Mucosa of descending colon (tissue), 3 donors: ENCODE measurements at regions not wholly inside any gene's neighbourhood (a gene's known extent, or its start where the extent isn't known, plus 50 kb on each side); places are given as distances from the start of the nearest gene placed in this dataset.

Source experiments
- ATAC-seq: fragments of 200-7000 bp; cut with Tn5 transposase; one replicate; pipeline ENCODE4 v1.9.1; 2020; ENCODE audit warnings: mild to moderate bottlenecking, moderate library complexity
- DNase-seq, 3 donors: peaks; one replicate each; pipeline ENCODE4 v3.0.0-alpha.2; 2020
- H3K36me3 ChIP-seq: fragments of 200-600 bp; one replicate; pipeline ENCODE4 v1.8.0; 2021; ENCODE audit warnings: low read depth, mild to moderate bottlenecking
- H3K4me1 ChIP-seq: fragments of 200-600 bp; one replicate; pipeline ENCODE4 v1.8.0; 2021; ENCODE audit warnings: low read depth, mild to moderate bottlenecking
- H3K4me3 ChIP-seq: fragments of 200-600 bp; one replicate; pipeline ENCODE4 v1.8.0; 2021; ENCODE audit warnings: mild to moderate bottlenecking
- H3K9me3 ChIP-seq: fragments of 200-600 bp; one replicate; pipeline ENCODE4 v1.8.0; 2021; ENCODE audit warnings: mild to moderate bottlenecking
- CTCF ChIP-seq: fragments of 200-600 bp; IDR thresholded peaks from one replicate; pipeline ENCODE4 v1.8.0; 2022; ENCODE audit warnings: antibody characterized with exemption, mild to moderate bottlenecking
- intact Hi-C, 2 donors: fragments of 100-400 bp; cut with DNase I in 1 of 2; cut with micrococcal nuclease in 1 of 2; formaldehyde crosslinking; loops; one replicate each; pipeline versions ENCODE4 v1.11.0 to v1.11.1; 2022; cut with DNase I, micrococcal nuclease
- donor health status: DM: no; HTN: no; CAD: no; lungs with moderate emphysema.
- donor health status: DM: no; HTN: no; CAD: no.
- donor health status: DM: no; HTN: yes; CAD: no.

- intact Hi-C loops: no loop called here
- H3K36me3 ChIP-seq: no peaks in the 10 kb centered on the region
- no peaks in the 10 kb centered on the region for H3K4me1 ChIP-seq
- no peaks in the 10 kb centered on the region for H3K9me3 ChIP-seq
- H3K4me3 ChIP-seq: no peak overlapping the region
- DNase-seq (no peak), ATAC-seq (no peak)
- no peak for TF ChIP-seq CTCF
Measured at GRCh38 chr12:61365001-61365400, 895.2 kb upstream of the USP15 start.

GRCh38 chr12:61367281-61367785, 892.9 kb upstream of the USP15 start:
- Histone ChIP-seq H3K36me3 (no peaks in the 10 kb centered on the region), H3K4me3 (no peak overlapping the region), H3K9me3 (peaks cover 6% of the 10 kb centered on the region), H3K4me1 (no peaks in the 10 kb centered on the region)
- DNase-seq: no peak
- TF ChIP-seq CTCF: no peak
- ATAC-seq: no peak
- intact Hi-C loops: no loop called here

- no peak for TF ChIP-seq CTCF
- Histone ChIP-seq H3K9me3 (peaks cover 12% of the 10 kb centered on the region), H3K4me3 (no peak overlapping the region), H3K4me1 (no peaks in the 10 kb centered on the region), H3K36me3 (no peaks in the 10 kb centered on the region)
- intact Hi-C loops: no loop called here
- ATAC-seq: no peak
- DNase-seq: no peak
Measured at GRCh38 chr12:61369241-61369910, 890.8 kb upstream of the USP15 start.

GRCh38 chr12:61384511-61384910, 875.7 kb upstream of the USP15 start:
- ATAC-seq (no peak), DNase-seq (no peak)
- no peak overlapping the region for H3K4me3 ChIP-seq
- peaks cover 36% of the 10 kb centered on the region for H3K9me3 ChIP-seq
- TF ChIP-seq CTCF: no peak
- no peaks in the 10 kb centered on the region for H3K4me1 ChIP-seq
- H3K36me3 ChIP-seq: no peaks in the 10 kb centered on the region
- intact Hi-C loops: no loop called here

- Histone ChIP-seq H3K4me3 (no peak overlapping the region), H3K9me3 (peaks cover 41% of the 10 kb centered on the region), H3K36me3 (no peaks in the 10 kb centered on the region), H3K4me1 (no peaks in the 10 kb centered on the region)
- DNase-seq (no peak), ATAC-seq (no peak)
- TF ChIP-seq CTCF: no peak
- intact Hi-C loops: no loop called here
Measured at GRCh38 chr12:61385771-61386170, 874.4 kb upstream of the USP15 start.
